ENCODE measurements at regions not wholly inside any gene's neighbourhood (a gene's known extent, or its start where the extent isn't known, plus 50 kb on each side); places are given as distances from the start of the nearest gene placed in this dataset.

DNA sequence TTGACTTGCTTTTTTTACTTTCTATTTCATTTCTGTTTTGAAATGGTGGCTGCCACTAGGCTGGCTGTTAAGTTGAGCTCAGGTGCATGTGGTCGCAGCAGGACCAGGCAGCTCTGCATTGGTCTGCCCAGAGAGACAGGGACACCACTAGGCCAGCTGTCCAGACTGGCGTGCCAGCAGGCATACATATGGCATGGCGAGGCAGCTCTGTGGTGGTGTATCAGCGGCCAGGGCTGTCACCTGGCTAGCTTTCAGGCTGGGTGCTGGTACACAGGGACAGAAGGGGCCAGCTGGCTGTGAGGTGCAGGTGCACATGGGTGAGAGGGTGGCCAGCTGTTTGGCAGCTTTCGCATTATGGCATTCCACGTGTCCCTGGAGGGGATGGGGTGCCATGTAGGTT, 654.0 kb upstream of the ACO1 start:
- TF ChIP-seq, protein P1, sequence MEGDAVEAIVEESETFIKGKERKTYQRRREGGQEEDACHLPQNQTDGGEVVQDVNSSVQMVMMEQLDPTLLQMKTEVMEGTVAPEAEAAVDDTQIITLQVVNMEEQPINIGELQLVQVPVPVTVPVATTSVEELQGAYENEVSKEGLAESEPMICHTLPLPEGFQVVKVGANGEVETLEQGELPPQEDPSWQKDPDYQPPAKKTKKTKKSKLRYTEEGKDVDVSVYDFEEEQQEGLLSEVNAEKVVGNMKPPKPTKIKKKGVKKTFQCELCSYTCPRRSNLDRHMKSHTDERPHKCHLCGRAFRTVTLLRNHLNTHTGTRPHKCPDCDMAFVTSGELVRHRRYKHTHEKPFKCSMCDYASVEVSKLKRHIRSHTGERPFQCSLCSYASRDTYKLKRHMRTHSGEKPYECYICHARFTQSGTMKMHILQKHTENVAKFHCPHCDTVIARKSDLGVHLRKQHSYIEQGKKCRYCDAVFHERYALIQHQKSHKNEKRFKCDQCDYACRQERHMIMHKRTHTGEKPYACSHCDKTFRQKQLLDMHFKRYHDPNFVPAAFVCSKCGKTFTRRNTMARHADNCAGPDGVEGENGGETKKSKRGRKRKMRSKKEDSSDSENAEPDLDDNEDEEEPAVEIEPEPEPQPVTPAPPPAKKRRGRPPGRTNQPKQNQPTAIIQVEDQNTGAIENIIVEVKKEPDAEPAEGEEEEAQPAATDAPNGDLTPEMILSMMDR (conservative IDR thresholded peaks at IDR 0.05; ENCODE audit: low read length) = no peak
- TF ChIP-seq EZH2phosphoT487 (IDR thresholded peaks at IDR 0.05; ENCODE audit: borderline replicate concordance) = no peak

All from Loucy (cell line).